ENCODE measurements at regions not wholly inside any gene's neighbourhood (a gene's known extent, or its start where the extent isn't known, plus 50 kb on each side); places are given as distances from the start of the nearest gene placed in this dataset.
"Not testable (repeated sequence)": the region's sequence is repeated elsewhere in the genome, so short reads cannot be mapped to it uniquely, and the experiment has no call there.

DNA sequence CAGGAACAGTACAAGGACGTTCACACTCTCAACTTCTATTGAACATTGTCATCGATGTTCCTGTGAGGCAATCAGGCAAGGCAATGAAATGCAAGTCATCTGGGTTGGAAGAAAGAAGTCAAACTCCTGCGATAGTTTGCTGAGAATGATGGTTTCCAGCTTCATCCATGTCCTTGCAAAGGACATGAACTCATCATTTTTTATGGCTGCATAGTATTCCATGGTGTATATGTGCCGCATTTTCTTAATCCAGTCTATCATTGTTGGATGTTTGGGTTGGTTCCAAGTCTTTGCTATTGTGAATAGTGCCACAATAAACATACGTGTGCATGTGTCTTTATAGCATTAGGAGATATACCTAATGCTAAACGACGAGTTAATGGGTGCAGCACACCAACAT, 180.0 kb downstream of the RTP5 start:
- H3K79me1 ChIP-seq (ENCODE audit: low read depth, low read length); POLR2A ChIA-PET (ENCODE audit: partially characterized antibody); H3K56ac ChIP-seq (replicated peaks; ENCODE audit: insufficient read length, low read depth, low read length); H4K5ac ChIP-seq (ENCODE audit: insufficient read length, low read depth, low read length); H4K20me1 ChIP-seq (replicated peaks in 1 of 2; ENCODE audit: control insufficient read depth in 1 of 2, insufficient read depth in 2 of 2, low read length in 2 of 2); CTCF ChIA-PET (ENCODE audit: partially characterized antibody); H3K4me3 ChIP-seq (ENCODE audit: extremely low read depth in 1 of 4, insufficient read depth in 2 of 4, low read depth in 3 of 4, low read length in 4 of 4); H3K4ac ChIP-seq (replicated peaks; ENCODE audit: insufficient read length, low read depth, low read length); H3K9ac ChIP-seq (replicated peaks in 1 of 4; ENCODE audit: extremely low read depth in 1 of 4, low read depth in 3 of 4, low read length in 3 of 4); H3K14ac ChIP-seq (ENCODE audit: insufficient read length); H3K27ac ChIP-seq (ENCODE audit: low read depth, low read length); H4K91ac ChIP-seq (replicated peaks; ENCODE audit: insufficient read length, low read length); H2BK12ac ChIP-seq (ENCODE audit: low read depth, low read length); H3K23ac ChIP-seq (ENCODE audit: insufficient read length); H3K36me3 ChIP-seq (ENCODE audit: control insufficient read depth in 2 of 4, insufficient read depth in 4 of 4, low read length in 3 of 4); H3K4me2 ChIP-seq (ENCODE audit: insufficient read depth in 1 of 2, low read depth in 2 of 2, low read length in 2 of 2); FAIRE-seq; H3K23me2 ChIP-seq (ENCODE audit: low read depth, low read length); H2AK5ac ChIP-seq (ENCODE audit: low read depth, low read length); H2BK120ac ChIP-seq (replicated peaks; ENCODE audit: low read depth, low read length); DNase-seq (ENCODE audit: low read depth in 1 of 2, low spot score in 2 of 2); H3K18ac ChIP-seq (ENCODE audit: extremely low read depth, low read length); H3K79me2 ChIP-seq (ENCODE audit: control insufficient read depth in 1 of 2, insufficient read depth in 2 of 2, low read length in 2 of 2); H4K8ac ChIP-seq (ENCODE audit: extremely low read depth, insufficient read depth, low read length); H2AFZ ChIP-seq (ENCODE audit: low read length); H2BK5ac ChIP-seq (ENCODE audit: low read depth, low read length); H3K9me3 ChIP-seq (ENCODE audit: insufficient read depth in 2 of 2, low read depth in 1 of 2, low read length in 1 of 2); H2BK15ac ChIP-seq (ENCODE audit: low read length); H3K4me1 ChIP-seq (replicated peaks in 1 of 4; ENCODE audit: control insufficient read depth in 3 of 4, insufficient read depth in 4 of 4, low read length in 3 of 4); H2BK20ac ChIP-seq (ENCODE audit: low read length): not testable (repeated sequence)
- WGBS, 2 experiments (ENCODE audit: extremely low coverage in 1 of 2, insufficient coverage in 1 of 2, insufficient read length in 1 of 2, insufficient replicate concordance in 2 of 2, low coverage in 1 of 2, low lambda C conversion rate in 2 of 2, missing lambda C conversion rate in 1 of 2): 93% methylated on average over 7 of the region's 7 CpGs; no CpG with 5 or more reads in 1 of the 2 experiments
- peaks cover 19 to 83% (median 63%) of the 10 kb centered on the region in 4 experiments for H3K27me3 ChIP-seq (replicated peaks in 1 of 4; ENCODE audit: control insufficient read depth in 3 of 4, extremely low read depth in 1 of 4, insufficient read depth in 3 of 4, low read length in 3 of 4)

Data from H1 (cell line).